Daoy (cell line): ENCODE measurements at regions not wholly inside any gene's neighbourhood (a gene's known extent, or its start where the extent isn't known, plus 50 kb on each side); places are given as distances from the start of the nearest gene placed in this dataset.

Experiments used
- DNase-seq: peaks from one replicate; pipeline ENCODE4 v3.0.0-alpha.2; 2015; ENCODE audit warnings: low read depth

DNA sequence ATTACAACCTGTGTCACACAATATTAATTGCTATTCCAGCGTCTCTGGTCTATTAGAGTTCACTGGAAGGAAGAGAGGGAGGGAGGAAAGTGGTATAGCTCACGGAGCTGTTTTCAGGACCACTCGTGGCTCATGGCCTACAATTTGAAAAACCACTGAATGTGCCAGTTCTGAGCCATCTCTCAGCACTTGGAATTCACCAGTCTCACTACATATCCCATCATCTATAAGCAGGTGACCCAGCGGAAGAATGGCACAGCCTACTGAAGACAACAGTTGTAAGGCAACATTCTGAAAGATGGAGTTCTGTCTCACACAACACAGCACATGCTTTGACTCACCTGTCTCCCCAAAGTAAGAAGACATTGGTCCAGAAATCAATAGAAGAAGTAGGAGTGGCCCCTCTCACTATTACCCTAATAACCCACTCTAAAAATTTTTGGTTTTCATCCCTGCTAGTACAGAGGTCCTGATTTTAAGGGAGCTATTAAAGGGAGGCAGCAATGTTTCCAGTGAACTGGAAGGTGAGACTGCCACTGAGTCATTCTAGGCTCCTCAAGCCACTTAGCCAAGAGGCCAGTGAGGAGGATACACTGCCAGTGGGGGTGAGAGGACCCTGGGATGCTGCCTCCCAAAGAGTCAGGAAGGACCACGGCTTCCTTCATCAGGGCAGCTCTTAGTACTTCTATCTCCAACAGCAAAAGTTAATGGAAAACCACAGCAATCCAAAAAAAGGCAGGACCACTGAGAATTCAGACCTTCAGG is 50.0 kb upstream of the DOCK9 start:
- no peak for DNase-seq

DNA sequence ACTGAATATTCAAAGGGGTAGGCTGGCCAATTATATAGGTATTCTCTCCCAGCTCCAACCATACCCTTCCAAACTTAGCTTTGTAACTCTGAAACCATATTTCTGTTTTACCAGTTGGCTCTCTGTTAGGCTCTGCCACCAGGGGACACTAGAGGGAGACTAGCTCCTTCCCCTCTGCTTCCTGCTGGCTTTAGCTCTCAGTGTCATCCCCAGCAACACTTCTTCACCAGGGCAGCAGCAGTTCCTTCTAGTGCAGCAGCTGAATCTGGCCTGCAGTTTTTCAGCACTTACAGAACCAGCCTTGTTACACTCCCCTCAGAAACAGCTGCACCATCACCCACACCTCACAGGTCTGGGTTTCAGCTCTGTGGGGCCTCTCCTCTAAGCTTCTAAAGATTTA is 51.0 kb upstream of the DOCK9 start:
- DNase-seq, result no peak

GRCh38 chr13:99029576-99029975 is 51.7 kb upstream of the DOCK9 start:
- DNase-seq, result no peak

- DNase-seq, result no peak
Measured at GRCh38 chr13:99030326-99030725, 52.5 kb upstream of the DOCK9 start.

- no peak for DNase-seq
Measured at GRCh38 chr13:99031832-99032231, 54.0 kb upstream of the DOCK9 start.

DNA sequence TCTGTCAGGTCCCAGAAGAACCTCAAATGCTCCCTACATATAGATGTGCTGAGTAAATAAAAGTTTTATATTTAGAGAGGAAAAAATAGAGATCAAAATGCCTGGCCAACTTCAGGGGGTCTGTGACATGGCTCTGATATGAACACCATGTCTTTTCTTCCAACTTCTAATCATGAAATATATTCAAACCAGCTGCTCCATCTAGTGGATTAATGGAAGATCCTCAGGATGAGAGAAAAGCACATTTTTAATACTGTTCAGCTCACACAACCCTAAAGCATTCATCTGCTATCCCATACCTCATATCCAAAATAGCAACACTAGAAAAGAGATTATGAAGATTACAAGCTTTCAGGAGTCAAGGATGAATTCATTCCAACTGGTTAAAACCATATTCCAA is 56.0 kb upstream of the DOCK9 start:
- DNase-seq, result no peak

DNA sequence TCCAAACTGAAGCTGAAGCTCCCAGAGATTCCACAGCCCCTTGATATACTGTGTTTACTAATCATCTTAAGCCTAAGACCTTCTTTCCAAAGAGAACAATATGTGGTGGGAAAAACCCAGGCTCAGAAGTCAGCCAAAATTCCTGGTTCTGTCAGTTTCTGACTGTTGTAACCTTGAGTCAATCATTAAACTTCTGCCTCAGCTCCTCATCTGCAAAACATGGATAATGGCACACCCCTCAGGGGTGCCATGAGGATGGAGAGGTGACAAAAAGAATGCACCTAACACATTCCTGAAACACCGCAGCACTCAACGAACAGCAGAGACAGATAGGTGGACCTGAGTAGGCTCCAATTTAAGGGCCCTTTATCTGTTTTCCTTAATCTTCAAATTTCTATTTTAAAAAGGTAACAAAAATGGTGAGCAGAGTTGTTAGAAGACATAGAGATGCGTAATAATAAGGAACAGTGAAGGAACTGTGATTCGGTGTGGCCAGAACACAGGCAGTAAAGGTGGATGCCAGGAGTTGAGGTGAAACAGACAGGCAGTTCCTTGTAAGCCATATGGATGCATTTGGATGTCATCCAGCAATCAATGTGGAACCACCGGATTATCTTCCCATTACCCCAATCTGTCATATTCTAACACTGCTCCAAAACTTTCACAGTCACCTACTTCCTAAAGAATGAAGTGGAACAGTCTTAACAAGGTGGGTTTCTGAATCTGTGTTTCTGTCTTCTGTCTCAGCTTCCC is 56.6 kb upstream of the DOCK9 start:
- no peak for DNase-seq

GRCh38 chr13:99035715-99036114 is 57.9 kb upstream of the DOCK9 start:
- no peak for DNase-seq

- no peak for DNase-seq
Measured at GRCh38 chr13:99037756-99038155, 59.9 kb upstream of the DOCK9 start.

DNA sequence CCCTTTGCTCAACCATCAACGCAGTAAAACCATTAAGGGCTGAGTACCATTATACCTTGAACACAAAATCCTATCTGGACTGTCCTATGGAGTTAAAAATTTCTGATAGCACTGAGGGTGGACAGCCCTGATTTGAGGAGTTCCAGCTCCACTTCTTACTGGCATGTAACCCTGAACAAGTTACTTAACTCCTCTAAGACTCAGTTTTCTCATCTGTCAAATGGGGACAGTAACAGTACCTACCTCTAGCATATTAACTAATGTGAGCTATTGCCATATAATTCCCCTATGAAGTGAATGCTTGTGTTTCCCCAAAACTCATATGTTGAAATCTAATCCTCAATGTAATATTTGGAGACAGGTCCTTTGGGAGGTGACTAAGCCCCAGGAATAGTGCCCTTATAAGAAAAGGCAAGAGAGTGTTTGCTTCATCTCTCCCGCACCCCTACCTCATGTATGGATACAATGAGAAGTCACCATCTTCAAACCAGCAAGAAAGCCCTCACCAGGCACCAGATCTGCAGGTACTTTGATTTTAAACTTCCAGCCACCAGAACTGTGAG is 61.9 kb upstream of the DOCK9 start:
- DNase-seq, result no peak

DNA sequence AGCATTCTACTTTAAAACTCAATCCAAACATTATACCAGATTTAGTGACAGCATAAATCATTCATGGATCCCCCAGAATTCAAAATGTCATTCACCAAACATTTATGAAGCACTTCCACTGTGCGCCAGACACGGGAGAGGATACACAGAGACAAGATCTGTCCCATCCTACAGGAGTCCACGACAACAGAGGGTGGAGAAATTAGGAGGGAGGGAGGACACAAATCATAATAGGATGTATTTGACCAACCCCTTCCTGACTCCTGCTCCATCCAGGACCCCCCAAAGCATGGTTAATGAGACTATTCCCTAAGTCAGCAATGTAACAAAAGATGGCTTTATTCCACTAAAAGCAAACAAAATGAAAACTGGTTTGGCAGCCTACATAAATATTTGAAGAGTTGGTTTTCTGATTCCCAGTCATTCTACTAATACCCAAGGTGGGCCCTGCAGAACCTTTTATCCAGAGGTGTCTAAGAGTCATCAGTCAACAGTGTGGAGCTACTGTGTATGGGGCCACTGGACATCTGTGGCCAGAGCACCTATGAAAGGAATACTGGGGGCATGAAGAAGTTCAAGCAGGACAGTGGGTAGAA is 62.8 kb upstream of the DOCK9 start:
- no peak for DNase-seq

DNA sequence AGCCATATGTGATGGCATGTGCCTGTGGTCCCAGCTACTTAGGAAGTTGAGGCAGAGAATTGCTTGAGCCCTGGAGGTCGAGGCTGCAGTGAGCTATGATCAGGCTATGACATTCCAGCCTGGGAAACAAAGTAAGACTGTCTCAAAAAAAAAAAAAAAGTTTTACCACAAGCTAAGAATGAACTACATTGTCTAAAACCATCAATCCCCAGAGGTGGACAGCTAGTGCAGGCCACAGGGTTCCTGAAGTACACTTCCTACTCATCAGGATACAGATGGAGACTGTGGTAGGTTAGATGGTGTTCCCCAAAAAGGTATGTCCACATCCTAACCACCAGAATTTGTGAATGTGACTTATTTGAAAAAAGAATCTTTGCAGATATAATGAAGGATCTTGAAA is 63.5 kb upstream of the DOCK9 start:
- no peak for DNase-seq

GRCh38 chr13:99041788-99042187 is 63.9 kb upstream of the DOCK9 start:
- DNase-seq, result no peak

GRCh38 chr13:99042521-99043250 is 64.8 kb upstream of the DOCK9 start:
- no peak for DNase-seq

GRCh38 chr13:99043831-99044231 is 66.0 kb upstream of the DOCK9 start:
- no peak for DNase-seq

DNA sequence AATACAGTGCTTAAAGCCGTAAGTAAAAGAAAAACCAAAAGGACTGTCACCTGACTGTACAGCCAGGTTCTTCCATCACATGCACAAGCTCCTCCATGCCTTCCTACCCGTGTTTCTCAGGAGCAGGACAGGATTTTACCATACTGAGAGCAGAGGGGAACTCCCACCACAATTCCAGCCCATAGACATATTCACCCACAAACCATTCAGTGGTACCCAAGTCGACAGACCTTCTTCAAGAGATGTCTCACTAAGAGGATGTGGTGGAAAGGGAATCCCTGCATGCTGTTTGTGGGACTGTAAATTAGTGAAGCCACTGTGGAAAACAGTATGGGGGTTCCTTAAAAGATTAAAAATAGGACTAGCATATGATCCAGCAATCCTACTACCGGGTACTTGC is 66.9 kb upstream of the DOCK9 start:
- DNase-seq, result no peak

DNA sequence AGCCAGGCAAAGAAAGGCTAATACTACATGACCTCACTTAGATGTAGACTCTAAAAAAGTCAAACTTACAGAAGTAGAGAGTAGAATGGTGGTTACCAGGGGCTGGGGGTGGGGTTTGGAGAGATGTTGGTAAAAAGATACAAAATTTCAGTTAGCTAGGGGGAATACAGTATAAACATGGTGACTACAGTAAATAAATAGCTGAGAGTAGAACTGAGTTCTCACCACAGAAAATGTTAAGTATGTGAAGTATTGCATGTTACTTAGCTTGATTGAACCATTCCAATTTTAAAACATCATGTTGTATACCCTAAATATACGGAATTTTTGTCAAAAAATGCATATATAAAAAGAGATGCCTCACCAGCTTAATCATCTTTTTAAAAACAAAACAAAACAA is 67.5 kb upstream of the DOCK9 start:
- DNase-seq, result no peak

DNA sequence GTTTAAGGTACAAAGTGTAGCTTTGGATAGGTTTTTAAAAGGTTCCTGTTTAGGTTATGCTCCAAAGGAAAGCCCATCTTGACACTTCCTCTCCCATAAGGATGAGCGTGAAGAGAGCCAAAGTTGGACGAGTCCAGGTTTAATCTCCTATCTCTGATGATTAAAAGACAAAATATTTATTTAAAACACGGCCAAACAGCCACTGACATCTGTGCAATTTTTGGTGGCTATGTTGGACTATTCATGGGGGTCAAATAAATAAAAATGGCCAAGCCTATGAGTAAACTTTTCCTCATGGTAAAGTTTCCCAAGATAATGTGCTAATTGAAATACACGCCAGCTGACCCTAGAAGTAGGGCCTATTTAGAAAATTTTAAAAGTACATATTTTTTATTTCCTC is 69.0 kb upstream of the DOCK9 start:
- DNase-seq, result no peak

GRCh38 chr13:99050983-99051488 is 73.2 kb upstream of the DOCK9 start:
- DNase-seq, result no peak

DNA sequence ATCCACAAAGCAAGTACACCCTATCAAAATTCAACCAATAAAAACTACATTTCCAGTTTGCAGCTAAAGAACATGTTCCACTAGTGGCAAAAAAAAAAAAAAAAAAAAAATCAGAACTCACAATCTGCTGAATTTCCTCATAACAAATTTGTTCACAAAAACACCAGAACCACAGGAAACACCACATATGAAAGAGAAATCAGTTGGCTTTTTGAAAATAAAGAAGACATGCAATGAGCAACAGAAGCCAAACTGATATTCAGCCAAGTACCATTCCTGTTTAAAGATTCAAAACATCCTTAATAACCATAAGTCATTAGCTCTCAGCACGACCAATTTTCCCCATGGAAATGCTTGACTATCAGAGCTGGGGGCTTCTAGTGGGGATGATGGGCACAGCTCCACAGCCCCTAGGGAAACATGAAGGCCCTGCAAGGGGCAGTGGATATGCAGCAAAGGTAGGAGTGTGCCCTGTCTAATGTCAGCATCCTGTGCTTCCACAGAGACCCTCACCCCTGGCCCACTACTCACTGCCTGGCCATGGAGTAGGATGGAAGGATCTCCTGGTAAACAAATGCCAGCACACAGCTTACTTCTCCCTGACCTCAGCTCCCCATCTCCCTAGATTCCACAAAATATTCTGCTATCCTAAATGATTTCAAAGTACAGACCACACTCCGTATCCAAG is 74.0 kb upstream of the DOCK9 start:
- DNase-seq, result no peak

- DNase-seq, result no peak
Measured at GRCh38 chr13:99053636-99054233, 75.9 kb upstream of the DOCK9 start.
